ENCODE measurements at regions not wholly inside any gene's neighbourhood (a gene's known extent, or its start where the extent isn't known, plus 50 kb on each side); places are given as distances from the start of the nearest gene placed in this dataset.
A peak's percentile ranks its signal among the peaks of the same experiment; 100 is the strongest.
"Not testable (repeated sequence)": the region's sequence is repeated elsewhere in the genome, so short reads cannot be mapped to it uniquely, and the experiment has no call there.

- DNase-seq (ENCODE audit: extremely low spot score, unreplicated experiment): no peak
- no peaks in the 10 kb centered on the region for H3K27me3 Mint-ChIP-seq (ENCODE audit: unreplicated experiment)
- H3K36me3 Mint-ChIP-seq (ENCODE audit: unreplicated experiment): no peaks in the 10 kb centered on the region
- H3K4me3 Mint-ChIP-seq (ENCODE audit: unreplicated experiment): no peak overlapping the region
- peaks cover 3% of the 10 kb centered on the region for H3K4me1 Mint-ChIP-seq (ENCODE audit: unreplicated experiment)
- no peak for TF ChIP-seq CTCF (IDR thresholded peaks at IDR 0.05)
- H3K27ac Mint-ChIP-seq (ENCODE audit: unreplicated experiment): no peak overlapping the region
- H3K9me3 Mint-ChIP-seq (ENCODE audit: unreplicated experiment): no peaks in the 10 kb centered on the region
These were observed 111.4 kb upstream of the FOXN2 start for GRCh38 chr2:48202863-48203642.

DNA sequence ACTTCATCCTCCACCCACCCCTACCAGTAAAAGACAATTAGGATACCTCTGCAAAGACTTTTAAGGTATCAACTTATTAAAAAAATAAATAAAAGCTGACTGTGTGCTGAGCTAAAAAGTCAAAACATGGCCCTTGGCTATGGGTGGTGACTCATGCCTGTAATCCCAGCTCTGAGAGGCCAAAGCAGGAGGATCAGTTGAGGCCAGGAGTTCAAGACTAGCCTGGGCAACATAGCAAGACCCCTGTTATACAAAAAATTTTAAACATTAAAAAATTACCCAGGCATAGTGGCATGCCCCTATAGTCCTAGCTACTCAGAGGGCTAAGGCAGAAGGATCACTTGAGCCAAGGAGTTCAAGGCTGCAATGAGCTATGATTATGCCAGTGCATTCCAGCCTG, 110.8 kb upstream of the FOXN2 start:
- no peak for DNase-seq (ENCODE audit: extremely low spot score, unreplicated experiment)
- no peak overlapping the region for H3K4me3 Mint-ChIP-seq (ENCODE audit: unreplicated experiment)
- H3K27me3 Mint-ChIP-seq (ENCODE audit: unreplicated experiment): no peaks in the 10 kb centered on the region
- no peak for TF ChIP-seq CTCF (IDR thresholded peaks at IDR 0.05)
- no peak overlapping the region for H3K27ac Mint-ChIP-seq (ENCODE audit: unreplicated experiment)
- H3K4me1 Mint-ChIP-seq (ENCODE audit: unreplicated experiment): peaks cover 3% of the 10 kb centered on the region
- H3K9me3 Mint-ChIP-seq (ENCODE audit: unreplicated experiment): no peaks in the 10 kb centered on the region
- H3K36me3 Mint-ChIP-seq (ENCODE audit: unreplicated experiment): no peaks in the 10 kb centered on the region

GRCh38 chr2:48204750-48205136, 109.7 kb upstream of the FOXN2 start:
- H3K27ac Mint-ChIP-seq (ENCODE audit: unreplicated experiment): no peak overlapping the region
- H3K4me3 Mint-ChIP-seq (ENCODE audit: unreplicated experiment): no peak overlapping the region
- no peak for DNase-seq (ENCODE audit: extremely low spot score, unreplicated experiment)
- H3K4me1 Mint-ChIP-seq (ENCODE audit: unreplicated experiment): peaks cover 3% of the 10 kb centered on the region
- H3K36me3 Mint-ChIP-seq (ENCODE audit: unreplicated experiment): no peaks in the 10 kb centered on the region
- H3K27me3 Mint-ChIP-seq (ENCODE audit: unreplicated experiment): no peaks in the 10 kb centered on the region
- no peaks in the 10 kb centered on the region for H3K9me3 Mint-ChIP-seq (ENCODE audit: unreplicated experiment)
- no peak for TF ChIP-seq CTCF (IDR thresholded peaks at IDR 0.05)

GRCh38 chr2:48205137-48205798, 109.2 kb upstream of the FOXN2 start:
- Mint-ChIP-seq H3K9me3 (ENCODE audit: unreplicated experiment) (no peaks in the 10 kb centered on the region), H3K4me3 (ENCODE audit: unreplicated experiment) (no peak overlapping the region), H3K27ac (ENCODE audit: unreplicated experiment) (no peak overlapping the region), H3K36me3 (ENCODE audit: unreplicated experiment) (no peaks in the 10 kb centered on the region), H3K4me1 (ENCODE audit: unreplicated experiment) (peaks cover 3% of the 10 kb centered on the region), H3K27me3 (ENCODE audit: unreplicated experiment) (no peaks in the 10 kb centered on the region)
- TF ChIP-seq CTCF (IDR thresholded peaks at IDR 0.05): peak; percentile 19
- DNase-seq (ENCODE audit: extremely low spot score, unreplicated experiment): no peak

DNA sequence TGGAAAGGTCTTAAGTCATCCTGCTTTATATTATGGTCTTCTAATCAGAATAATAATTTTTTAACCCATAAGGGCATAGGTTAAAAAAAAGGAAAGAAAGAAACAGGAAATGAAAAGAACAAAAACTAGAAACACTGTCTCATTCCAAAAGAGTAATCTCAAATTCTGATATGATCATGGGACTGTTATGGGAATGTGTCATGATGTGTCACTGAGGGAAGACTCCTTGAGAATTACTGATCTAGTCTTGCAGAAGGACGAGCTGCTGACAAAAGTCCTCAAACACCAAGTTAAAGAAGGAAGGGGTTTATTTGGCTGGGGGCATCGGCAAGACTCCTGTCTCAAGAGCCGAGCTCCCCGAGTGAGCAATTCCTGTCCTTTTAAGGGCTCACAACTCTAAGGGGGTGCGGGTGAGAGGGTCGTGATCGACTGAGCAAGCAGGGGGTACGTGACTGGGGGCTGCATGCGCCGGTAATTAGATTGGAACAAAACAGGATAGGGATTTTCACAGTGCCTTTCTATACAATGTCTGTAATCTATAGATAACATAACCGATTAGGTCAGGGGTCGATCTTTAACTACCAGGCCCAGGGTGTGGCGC, 108.3 kb upstream of the FOXN2 start:
- not testable (repeated sequence) for H3K9me3 Mint-ChIP-seq (ENCODE audit: unreplicated experiment); DNase-seq (ENCODE audit: extremely low spot score, unreplicated experiment); H3K4me3 Mint-ChIP-seq (ENCODE audit: unreplicated experiment); H3K27me3 Mint-ChIP-seq (ENCODE audit: unreplicated experiment); H3K36me3 Mint-ChIP-seq (ENCODE audit: unreplicated experiment); H3K4me1 Mint-ChIP-seq (ENCODE audit: unreplicated experiment); H3K27ac Mint-ChIP-seq (ENCODE audit: unreplicated experiment)

Data from osteocyte (in vitro differentiated cells).